H1 (cell line): ENCODE measurements at regions not wholly inside any gene's neighbourhood (a gene's known extent, or its start where the extent isn't known, plus 50 kb on each side); places are given as distances from the start of the nearest gene placed in this dataset.
A peak's percentile ranks its signal among the peaks of the same experiment; 100 is the strongest.

ENCODE experiments used
- CTCF ChIA-PET: fragments of 300-600 bp; sonication (Branson Sonifier 250); formaldehyde crosslinking; loops from one replicate; lab custom pipeline; 2021; ENCODE audit not compliant: partially characterized antibody; lab: Charles Lee
- POLR2A ChIA-PET: fragments of 300-600 bp; sonication (Branson Sonifier 250); formaldehyde crosslinking; loops from one replicate; lab custom pipeline; 2021; ENCODE audit warnings: inconsistent platforms; ENCODE audit not compliant: partially characterized antibody; lab: Charles Lee
- DNase-seq, 2 experiments: peaks; one replicate each; pipeline versions ENCODE4 v3.0.0 to v3.0.0-alpha.2; 2010 to 2022; ENCODE audit warnings: low spot score in 2 of 2, low read depth in 1 of 2, mixed read lengths in 1 of 2
- FAIRE-seq: peaks from 2 replicates; lab custom pipeline; 2011; peaks lifted over from hg19 to GRCh38; lab: Jason Lieb, UNC
- H2AFZ ChIP-seq: 2 replicates; pipeline ENCODE4 v1.8.1; 2012; ENCODE audit warnings: low read length, inconsistent platforms
- H2AK5ac ChIP-seq: 2 replicates; pipeline ENCODE4 v1.6.1; 2013; ENCODE audit warnings: low read depth, low read length
- H2BK120ac ChIP-seq: replicated peaks from 2 replicates; pipeline ENCODE3; 2013; ENCODE audit warnings: low read depth, low read length, inconsistent platforms
- H2BK12ac ChIP-seq: 2 replicates; pipeline ENCODE4 v1.6.1; 2013; ENCODE audit warnings: low read depth, low read length
- H2BK15ac ChIP-seq: 2 replicates; pipeline ENCODE4 v1.6.1; 2013; ENCODE audit warnings: low read length
- H2BK20ac ChIP-seq: 2 replicates; pipeline ENCODE4 v1.6.1; 2013; ENCODE audit warnings: low read length
- H2BK5ac ChIP-seq: 2 replicates; pipeline ENCODE4 v1.6.1; 2013; ENCODE audit warnings: low read depth, low read length
- H3K14ac ChIP-seq: 2 replicates; pipeline ENCODE4 v1.6.1; 2013; ENCODE audit warnings: inconsistent platforms; ENCODE audit not compliant: insufficient read length
- H3K18ac ChIP-seq: 2 replicates; pipeline ENCODE4 v1.6.1; 2013; ENCODE audit warnings: low read length; ENCODE audit errors: extremely low read depth
- H3K23ac ChIP-seq: 2 replicates; pipeline ENCODE4 v1.6.1; 2013; ENCODE audit warnings: inconsistent platforms; ENCODE audit not compliant: insufficient read length
- H3K23me2 ChIP-seq: 2 replicates; pipeline ENCODE4 v1.6.1; 2013; ENCODE audit warnings: low read depth, low read length
- H3K27ac ChIP-seq: 2 replicates; pipeline ENCODE4 v1.6.1; 2011; ENCODE audit warnings: low read depth, low read length, inconsistent platforms
- H3K27me3 ChIP-seq, 4 experiments: replicated peaks in 1 of 4; 1 replicate in 1 of 4; 2 replicates in 3 of 4; pipeline versions ENCODE4 v1.6.1 to v1.8.1; 2011 to 2013; ENCODE audit warnings: low read length in 3 of 4, mild to moderate bottlenecking in 3 of 4, inconsistent platforms in 2 of 4, mixed read lengths in 2 of 4, moderate library complexity in 1 of 4; ENCODE audit not compliant: control insufficient read depth in 3 of 4, insufficient read depth in 3 of 4; ENCODE audit errors: extremely low read depth in 1 of 4
- H3K36me3 ChIP-seq, 4 experiments: 2 replicates each; pipeline versions ENCODE4 v1.6.1 to v1.8.1; 2011 to 2013; ENCODE audit warnings: mild to moderate bottlenecking in 4 of 4, low read length in 3 of 4, moderate library complexity in 2 of 4, control low read depth in 1 of 4, inconsistent platforms in 1 of 4; ENCODE audit not compliant: insufficient read depth in 4 of 4, control insufficient read depth in 2 of 4
- H3K4ac ChIP-seq: replicated peaks from 2 replicates; pipeline ENCODE3; 2013; ENCODE audit warnings: low read length, low read depth, mixed read lengths, inconsistent platforms; ENCODE audit not compliant: insufficient read length
- H3K4me1 ChIP-seq, 4 experiments: replicated peaks in 1 of 4; 1 replicate in 1 of 4; 2 replicates in 3 of 4; pipeline versions ENCODE4 v1.6.1 to v1.8.1; 2011 to 2013; ENCODE audit warnings: low read length in 3 of 4, inconsistent platforms in 2 of 4, mixed read lengths in 1 of 4; ENCODE audit not compliant: insufficient read depth in 4 of 4, control insufficient read depth in 3 of 4
- H3K4me2 ChIP-seq, 2 experiments: 2 replicates each; pipeline versions ENCODE4 v1.6.1 to v1.8.1; 2011 to 2013; ENCODE audit warnings: low read depth in 2 of 2, low read length in 2 of 2, control low read depth in 1 of 2, inconsistent platforms in 1 of 2, mild to moderate bottlenecking in 1 of 2; ENCODE audit not compliant: insufficient read depth in 1 of 2
- H3K4me3 ChIP-seq, 4 experiments: fragments of 200-600, 300-600 bp in 1 of 4; sonication (generic), shearing (Covaris generic), sonication (Bioruptor Twin) in 1 of 4; 2 replicates each; pipeline versions ENCODE4 v1.5.1 to v1.8.1; 2011 to 2016; ENCODE audit warnings: low read length in 4 of 4, low read depth in 3 of 4, control low read depth in 2 of 4, inconsistent platforms in 2 of 4, mild to moderate bottlenecking in 2 of 4, mixed read lengths in 1 of 4, moderate library complexity in 1 of 4; ENCODE audit not compliant: insufficient read depth in 2 of 4; ENCODE audit errors: extremely low read depth in 1 of 4
- H3K56ac ChIP-seq: replicated peaks from 2 replicates; pipeline ENCODE3; 2013; ENCODE audit warnings: low read depth, mild to moderate bottlenecking, mixed read lengths, low read length, inconsistent platforms; ENCODE audit not compliant: insufficient read length
- H3K79me1 ChIP-seq: 2 replicates; pipeline ENCODE4 v1.6.1; 2013; ENCODE audit warnings: low read depth, low read length, control low read depth
- H3K79me2 ChIP-seq, 2 experiments: 2 replicates each; pipeline versions ENCODE4 v1.6.1 to v1.8.1; 2012 to 2013; ENCODE audit warnings: low read length in 2 of 2, mild to moderate bottlenecking in 2 of 2, inconsistent platforms in 1 of 2; ENCODE audit not compliant: insufficient read depth in 2 of 2, control insufficient read depth in 1 of 2
- H3K9ac ChIP-seq, 4 experiments: replicated peaks in 1 of 4; 1 replicate in 1 of 4; 2 replicates in 3 of 4; pipeline versions ENCODE4 v1.6.1 to v1.8.1; 2011 to 2013; ENCODE audit warnings: low read depth in 3 of 4, low read length in 3 of 4, control low read depth in 2 of 4, mild to moderate bottlenecking in 2 of 4, moderate library complexity in 2 of 4, inconsistent platforms in 1 of 4; ENCODE audit errors: extremely low read depth in 1 of 4
- H3K9me3 ChIP-seq, 2 experiments: 2 replicates each; pipeline versions ENCODE4 v1.6.1 to v1.8.1; 2012 to 2013; ENCODE audit warnings: mild to moderate bottlenecking in 2 of 2, moderate library complexity in 2 of 2, control low read depth in 1 of 2, inconsistent platforms in 1 of 2, low read depth in 1 of 2, low read length in 1 of 2, mixed read lengths in 1 of 2; ENCODE audit not compliant: insufficient read depth in 2 of 2
- H4K20me1 ChIP-seq, 2 experiments: replicated peaks in 1 of 2; 2 replicates each; pipeline versions ENCODE3 to v1.8.1; 2011 to 2013; ENCODE audit warnings: inconsistent platforms in 2 of 2, low read length in 2 of 2, mild to moderate bottlenecking in 1 of 2; ENCODE audit not compliant: insufficient read depth in 2 of 2, control insufficient read depth in 1 of 2
- H4K5ac ChIP-seq: 2 replicates; pipeline ENCODE4 v1.6.1; 2013; ENCODE audit warnings: low read length, low read depth, mixed read lengths, inconsistent platforms; ENCODE audit not compliant: insufficient read length
- H4K8ac ChIP-seq: 2 replicates; pipeline ENCODE4 v1.8.0; 2013; ENCODE audit warnings: mild to moderate bottlenecking, moderate library complexity, low read length, inconsistent platforms; ENCODE audit not compliant: insufficient read depth; ENCODE audit errors: extremely low read depth
- H4K91ac ChIP-seq: replicated peaks from 2 replicates; pipeline ENCODE3; 2013; ENCODE audit warnings: low read length, mixed read lengths, inconsistent platforms; ENCODE audit not compliant: insufficient read length
- SAP30 ChIP-seq: fragments of 300-600 bp; sonication (generic); IDR thresholded peaks from 2 replicates; pipeline ENCODE4 v1.7.1; 2012; ENCODE audit warnings: low read length, moderate library complexity, mild to moderate bottlenecking, inconsistent platforms; ENCODE audit not compliant: insufficient read depth, insufficient replicate concordance
- WGBS, 2 experiments: shearing (Covaris generic) in 1 of 2; methylation state at CpG; one replicate each; pipeline versions ENCODE4 v1.1.6 to v1.1.7; 2013 to 2015; ENCODE audit warnings: low lambda C conversion rate in 2 of 2, mixed read lengths in 2 of 2, inconsistent platforms in 1 of 2, low coverage in 1 of 2, missing lambda C conversion rate in 1 of 2; ENCODE audit not compliant: insufficient replicate concordance in 2 of 2, insufficient coverage in 1 of 2, insufficient read length in 1 of 2; ENCODE audit errors: extremely low coverage in 1 of 2, missing lambda C conversion rate in 1 of 2; 5-methylcytosine and 5-hydroxymethylcytosine counted together

GRCh38 chr1:94694226-94694915 lies 125.8 kb upstream of the SLC44A3 start:
- Histone ChIP-seq H4K5ac (no peak overlapping the region), H3K4me2 (no peak overlapping the region), H2BK15ac (peak overlapping the region; percentile 49; the same call in 1 of the 2 replicates), H4K91ac (no peak overlapping the region), H3K9ac (no peak overlapping the region), H2AK5ac (peak overlapping the region; percentile 42; the same call in 1 of the 2 replicates), H3K23ac (no peak overlapping the region), H2AFZ (no peak overlapping the region), H2BK12ac (0 out of 2 replicates have a peak overlapping the region, but pooled peaks have one; percentile 4), H3K23me2 (no peaks in the 10 kb centered on the region), H3K4me1 (peaks cover 0 to 15% (median 7%) of the 10 kb centered on the region in 4 experiments; a peak in 6 of 7 replicates)
- no peak for DNase-seq
- TF ChIP-seq SAP30, result no peak
- TF ChIP-seq, all 59 proteins: peak for 0
- H3K14ac ChIP-seq, result no peak overlapping the region
- no peak overlapping the region for H4K8ac ChIP-seq
- H3K56ac ChIP-seq, result no peak overlapping the region
- H3K79me1 ChIP-seq, result no peaks in the 10 kb centered on the region
- H2BK20ac ChIP-seq, result peak overlapping the region; percentile 52; the same call in 1 of the 2 replicates
- H2BK5ac ChIP-seq, result peak overlapping the region; percentile 5; the same call in 1 of the 2 replicates
- H3K4ac ChIP-seq, result no peak overlapping the region
- CTCF ChIA-PET, result interaction anchor here (0.8 to 3.8 kb wide), 8 partner anchors 18 to 349 kb away, joined by 3 to 20 read pairs (median 3); no protein-coding TSS in a partner anchor
- 87% methylated on average over 4 of the region's 4 CpGs; no CpG with 5 or more reads in 1 of the 2 experiments for WGBS, 2 experiments
- no peaks in the 10 kb centered on the region for H4K20me1 ChIP-seq
- no peak overlapping the region for H3K27ac ChIP-seq
- FAIRE-seq, result no peak
- H3K79me2 ChIP-seq, result no peaks in the 10 kb centered on the region
- H3K36me3 ChIP-seq, result no peaks in the 10 kb centered on the region
- H3K4me3 ChIP-seq, result no peak overlapping the region
- H3K27me3 ChIP-seq, result no peaks in the 10 kb centered on the region
- no peak overlapping the region for H2BK120ac ChIP-seq
- POLR2A ChIA-PET, result no interaction called here
- H3K9me3 ChIP-seq, result no peaks in the 10 kb centered on the region
- peak overlapping the region; percentile 43; the same call in 1 of the 2 replicates for H3K18ac ChIP-seq
